ENCODE measurements at regions not wholly inside any gene's neighbourhood (a gene's known extent, or its start where the extent isn't known, plus 50 kb on each side); places are given as distances from the start of the nearest gene placed in this dataset.

DNA sequence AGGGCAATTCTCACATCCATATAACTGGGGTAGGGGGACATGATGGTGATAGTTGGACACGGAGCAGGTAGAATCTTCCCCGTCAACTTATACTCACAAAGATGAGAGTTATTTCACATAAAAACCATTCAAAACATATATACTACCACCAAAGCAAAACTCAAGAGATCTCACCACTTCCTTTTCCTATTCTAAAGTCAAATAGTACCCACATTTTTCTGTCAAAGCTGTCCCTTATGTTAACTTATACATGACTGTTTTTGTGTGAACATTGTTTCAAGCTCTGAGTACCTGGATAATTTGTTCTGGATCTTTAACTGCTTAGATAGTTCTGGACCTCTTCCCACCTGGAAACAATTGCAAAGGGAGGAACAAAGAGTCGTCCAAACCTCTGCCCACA is 95.5 kb upstream of the MAN2A1 start:
- H3K27ac ChIP-seq (ENCODE audit: low read depth, low read length): no peak overlapping the region
- H3K36me3 ChIP-seq (ENCODE audit: control insufficient read depth in 1 of 2, insufficient read depth in 2 of 2, low read length in 2 of 2): no peaks in the 10 kb centered on the region
- no peak overlapping the region for H3K9ac ChIP-seq (ENCODE audit: low read length)
- H3K79me2 ChIP-seq (ENCODE audit: insufficient read depth, low read length): no peaks in the 10 kb centered on the region
- no peaks in the 10 kb centered on the region for H3K9me3 ChIP-seq (ENCODE audit: control insufficient read depth in 1 of 2, insufficient read depth in 1 of 2, low read depth in 1 of 2, low read length in 2 of 2)
- H3K4me2 ChIP-seq (ENCODE audit: low read length): no peak overlapping the region
- no peaks in the 10 kb centered on the region for H3K27me3 ChIP-seq (ENCODE audit: insufficient read depth, low read length)
- H3K4me1 ChIP-seq (ENCODE audit: control insufficient read depth in 1 of 2, insufficient read depth in 2 of 2, low read length in 2 of 2): no peaks in the 10 kb centered on the region
- BruUV-seq (replicated peaks): no TSS peak
- ChIA-PET POLR2A (no interaction called here), CTCF (no interaction called here), RAD21 (ENCODE audit: low non-redundant PET in 1 of 2, low total read pairs in 2 of 2, uncharacterized antibody in 2 of 2, unreplicated experiment in 2 of 2) (no interaction called here)
- no peak overlapping the region for H3K4me3 ChIP-seq (replicated peaks in 1 of 2; ENCODE audit: low read depth in 1 of 2, low read length in 2 of 2)
- H3K9me2 ChIP-seq (ENCODE audit: insufficient read depth): no peaks in the 10 kb centered on the region
- intact Hi-C loops (cut with micrococcal nuclease): no loop called here
- no peak for ATAC-seq
- no peaks in the 10 kb centered on the region for H4K20me1 ChIP-seq (ENCODE audit: insufficient read depth)
- H2AFZ ChIP-seq (ENCODE audit: low read depth, low read length, poor library complexity, severe bottlenecking): no peak overlapping the region
- DNase-seq (ENCODE audit: low read depth, low spot score): no peak
- TF ChIP-seq JUND (IDR thresholded peaks at IDR 0.05): no peak
- TF ChIP-seq RAD21 (IDR thresholded peaks at IDR 0.05; ENCODE audit: low read depth): no peak
- no peak for TF ChIP-seq POLR2AphosphoS5 (IDR thresholded peaks at IDR 0.05; ENCODE audit: low read depth, low read length)
- no peak for TF ChIP-seq REST (IDR thresholded peaks at IDR 0.05; ENCODE audit: low read depth)
- TF ChIP-seq, protein P1, sequence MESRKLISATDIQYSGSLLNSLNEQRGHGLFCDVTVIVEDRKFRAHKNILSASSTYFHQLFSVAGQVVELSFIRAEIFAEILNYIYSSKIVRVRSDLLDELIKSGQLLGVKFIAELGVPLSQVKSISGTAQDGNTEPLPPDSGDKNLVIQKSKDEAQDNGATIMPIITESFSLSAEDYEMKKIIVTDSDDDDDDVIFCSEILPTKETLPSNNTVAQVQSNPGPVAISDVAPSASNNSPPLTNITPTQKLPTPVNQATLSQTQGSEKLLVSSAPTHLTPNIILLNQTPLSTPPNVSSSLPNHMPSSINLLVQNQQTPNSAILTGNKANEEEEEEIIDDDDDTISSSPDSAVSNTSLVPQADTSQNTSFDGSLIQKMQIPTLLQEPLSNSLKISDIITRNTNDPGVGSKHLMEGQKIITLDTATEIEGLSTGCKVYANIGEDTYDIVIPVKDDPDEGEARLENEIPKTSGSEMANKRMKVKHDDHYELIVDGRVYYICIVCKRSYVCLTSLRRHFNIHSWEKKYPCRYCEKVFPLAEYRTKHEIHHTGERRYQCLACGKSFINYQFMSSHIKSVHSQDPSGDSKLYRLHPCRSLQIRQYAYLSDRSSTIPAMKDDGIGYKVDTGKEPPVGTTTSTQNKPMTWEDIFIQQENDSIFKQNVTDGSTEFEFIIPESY (IDR thresholded peaks at IDR 0.05; ENCODE audit: extremely low read depth, insufficient replicate concordance, low read length): no peak
- no peak for TF ChIP-seq EZH2phosphoT487 (IDR thresholded peaks at IDR 0.05; ENCODE audit: borderline replicate concordance)
- TF ChIP-seq EZH2 (IDR thresholded peaks at IDR 0.05): no peak
- TF ChIP-seq YY1 (IDR thresholded peaks at IDR 0.05; ENCODE audit: extremely low read depth, insufficient replicate concordance, low read depth, low read length): no peak
- TF ChIP-seq ELF1 (IDR thresholded peaks at IDR 0.05; ENCODE audit: borderline replicate concordance, low read depth): no peak
- no peak for TF ChIP-seq SP1 (IDR thresholded peaks at IDR 0.05; ENCODE audit: low read depth)
- no peak for TF ChIP-seq EGR1 (IDR thresholded peaks at IDR 0.05; ENCODE audit: low read depth)
- TF ChIP-seq, protein P2, sequence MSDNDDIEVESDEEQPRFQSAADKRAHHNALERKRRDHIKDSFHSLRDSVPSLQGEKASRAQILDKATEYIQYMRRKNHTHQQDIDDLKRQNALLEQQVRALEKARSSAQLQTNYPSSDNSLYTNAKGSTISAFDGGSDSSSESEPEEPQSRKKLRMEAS (IDR thresholded peaks at IDR 0.05): no peak
- TF ChIP-seq SRF (IDR thresholded peaks at IDR 0.05; ENCODE audit: low read depth): no peak
- TF ChIP-seq TCF7L2 (IDR thresholded peaks at IDR 0.05; ENCODE audit: borderline replicate concordance, extremely low read depth, insufficient read depth, insufficient read length): no peak

All from HCT116 (cell line).